ENCODE measurements at regions not wholly inside any gene's neighbourhood (a gene's known extent, or its start where the extent isn't known, plus 50 kb on each side); places are given as distances from the start of the nearest gene placed in this dataset.

- peak; percentile 43 for DNase-seq (ENCODE audit: low spot score)
- H3K4me3 ChIP-seq: no peak overlapping the region
- Mint-ChIP-seq H3K9me3 (peaks cover 9% of the 10 kb centered on the region), H3K4me1 (peaks cover 3% of the 10 kb centered on the region), H3K36me3 (no peaks in the 10 kb centered on the region), H3K27ac (peak overlapping the region; percentile 10), H3K27me3 (ENCODE audit: insufficient read depth, low read depth) (peaks cover 2% of the 10 kb centered on the region), H3K4me3 (no peak overlapping the region)
- H3F3A ChIP-seq (ENCODE audit: low read depth): no peaks in the 10 kb centered on the region
- TF ChIP-seq EZH2 (IDR thresholded peaks at IDR 0.05) (no peak), CTCF (IDR thresholded peaks at IDR 0.05) (peak; percentile 15)
- H3K4me2 ChIP-seq: no peak overlapping the region
- H2AFZ ChIP-seq (replicated peaks): peak overlapping the region; percentile 93
- no peaks in the 10 kb centered on the region for H3K36me3 ChIP-seq
- H3K27me3 ChIP-seq: no peaks in the 10 kb centered on the region
- H3K79me2 ChIP-seq (ENCODE audit: low read depth): no peaks in the 10 kb centered on the region
- H4K20me1 ChIP-seq (ENCODE audit: low read depth): no peaks in the 10 kb centered on the region
- no peak overlapping the region for H3K27ac ChIP-seq
- no peaks in the 10 kb centered on the region for H3K9me3 ChIP-seq (ENCODE audit: low read depth)
- H3K9ac ChIP-seq: no peak overlapping the region
- no peaks in the 10 kb centered on the region for H3K4me1 ChIP-seq
Measured at GRCh38 chr6:63441266-63441956, 121.6 kb upstream of the LGSN start.

- H3K9me3 Mint-ChIP-seq: peaks cover 9% of the 10 kb centered on the region
- Histone ChIP-seq H3K9me3 (ENCODE audit: low read depth) (no peaks in the 10 kb centered on the region), H3K27me3 (no peaks in the 10 kb centered on the region), H3K4me3 (no peak overlapping the region), H4K20me1 (ENCODE audit: low read depth) (no peaks in the 10 kb centered on the region), H2AFZ (replicated peaks) (no peak overlapping the region), H3F3A (ENCODE audit: low read depth) (no peaks in the 10 kb centered on the region), H3K4me1 (no peaks in the 10 kb centered on the region), H3K27ac (no peak overlapping the region), H3K79me2 (ENCODE audit: low read depth) (no peaks in the 10 kb centered on the region), H3K4me2 (no peak overlapping the region), H3K36me3 (no peaks in the 10 kb centered on the region), H3K9ac (no peak overlapping the region)
- H3K4me3 Mint-ChIP-seq: no peak overlapping the region
- H3K4me1 Mint-ChIP-seq: peaks cover 3% of the 10 kb centered on the region
- H3K27ac Mint-ChIP-seq: no peak overlapping the region
- no peak for DNase-seq (ENCODE audit: low spot score)
- H3K27me3 Mint-ChIP-seq (ENCODE audit: insufficient read depth, low read depth): peaks cover 2% of the 10 kb centered on the region
- TF ChIP-seq CTCF (IDR thresholded peaks at IDR 0.05) (no peak), EZH2 (IDR thresholded peaks at IDR 0.05) (no peak), EZH2phosphoT487 (IDR thresholded peaks at IDR 0.05) (no peak)
- H3K36me3 Mint-ChIP-seq: no peaks in the 10 kb centered on the region
Measured at GRCh38 chr6:63442870-63443269, 123.1 kb upstream of the LGSN start.

- peaks cover 7% of the 10 kb centered on the region for H3K9me3 Mint-ChIP-seq
- peaks cover 3% of the 10 kb centered on the region for H3K4me1 Mint-ChIP-seq
- Histone ChIP-seq H3K4me3 (no peak overlapping the region), H3K9me3 (ENCODE audit: low read depth) (no peaks in the 10 kb centered on the region), H3F3A (ENCODE audit: low read depth) (no peaks in the 10 kb centered on the region), H2AFZ (replicated peaks) (no peak overlapping the region), H4K20me1 (ENCODE audit: low read depth) (no peaks in the 10 kb centered on the region), H3K9ac (no peak overlapping the region), H3K36me3 (no peaks in the 10 kb centered on the region), H3K4me1 (no peaks in the 10 kb centered on the region), H3K4me2 (no peak overlapping the region), H3K79me2 (ENCODE audit: low read depth) (no peaks in the 10 kb centered on the region), H3K27ac (no peak overlapping the region), H3K27me3 (no peaks in the 10 kb centered on the region)
- TF ChIP-seq CTCF (IDR thresholded peaks at IDR 0.05): no peak
- no peak for TF ChIP-seq EZH2phosphoT487 (IDR thresholded peaks at IDR 0.05)
- no peaks in the 10 kb centered on the region for H3K36me3 Mint-ChIP-seq
- H3K27ac Mint-ChIP-seq: no peak overlapping the region
- no peak for DNase-seq (ENCODE audit: low spot score)
- H3K27me3 Mint-ChIP-seq (ENCODE audit: insufficient read depth, low read depth): peaks cover 2% of the 10 kb centered on the region
- no peak overlapping the region for H3K4me3 Mint-ChIP-seq
Measured at GRCh38 chr6:63444768-63445167, 125.0 kb upstream of the LGSN start.

Measured in neural progenitor cell (in vitro differentiated cells).